A673 (cell line): ENCODE measurements at regions not wholly inside any gene's neighbourhood (a gene's known extent, or its start where the extent isn't known, plus 50 kb on each side); places are given as distances from the start of the nearest gene placed in this dataset.

ENCODE experiments used
- CTCF ChIP-seq: fragments of 300-800, 200-600 bp; sonication (generic); conservative IDR thresholded peaks from 2 replicates; pipeline ENCODE4 v1.5.1; 2017; ENCODE audit warnings: low read depth, mild to moderate bottlenecking, antibody characterized with exemption, low read length, moderate library complexity, mixed read lengths
- EZH2 ChIP-seq: fragments of 200-600 bp; sonication (generic); IDR thresholded peaks from 2 replicates; pipeline ENCODE4 v1.6.1; 2017; ENCODE audit warnings: borderline replicate concordance, low read depth, mild to moderate bottlenecking, mixed read lengths, antibody characterized with exemption, low read length; ENCODE audit not compliant: poor library complexity, severe bottlenecking

DNA sequence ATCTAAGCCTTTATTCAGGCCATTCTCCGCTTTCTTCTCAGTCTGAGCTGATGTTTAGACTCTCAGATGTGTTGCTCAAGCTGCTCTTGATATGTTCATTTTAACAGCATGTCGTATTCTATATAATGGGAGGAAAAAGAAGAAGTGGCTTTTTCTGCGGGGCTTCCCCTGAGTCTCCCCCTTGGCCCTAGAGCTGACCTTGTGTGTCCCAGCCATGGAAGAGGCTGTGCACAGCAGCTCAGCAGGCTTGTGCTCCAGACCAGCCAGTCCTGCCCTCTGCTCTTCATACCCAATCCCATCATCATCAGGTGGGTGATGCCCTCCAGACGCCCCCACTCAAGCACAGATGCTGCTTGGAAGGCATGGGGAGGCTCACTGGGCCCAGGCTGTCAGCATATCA is 155.1 kb upstream of the CELF4 start:
- TF ChIP-seq CTCF (no peak), EZH2 (no peak)
